ENCODE measurements at regions not wholly inside any gene's neighbourhood (a gene's known extent, or its start where the extent isn't known, plus 50 kb on each side); places are given as distances from the start of the nearest gene placed in this dataset.
A peak's percentile ranks its signal among the peaks of the same experiment; 100 is the strongest.

GRCh38 chr6:145352382-145353080 lies 382.8 kb downstream of the EPM2A start:
- intact Hi-C loops (cut with micrococcal nuclease; ENCODE audit: unreplicated experiment) = no loop called here
- H3K36me3 ChIP-seq (replicated peaks in 1 of 2; ENCODE audit: control insufficient read depth in 1 of 2, insufficient read depth in 2 of 2, low read length in 2 of 2) = no peaks in the 10 kb centered on the region
- no peak overlapping the region for H3K27ac ChIP-seq (ENCODE audit: extremely low read length, insufficient read depth, low read length)
- H3K4me1 ChIP-seq (ENCODE audit: insufficient read depth, low read length) = no peaks in the 10 kb centered on the region
- H3K9me3 ChIP-seq (ENCODE audit: low read length) = no peaks in the 10 kb centered on the region
- FAIRE-seq (no peak), ATAC-seq (peak; percentile 73), DNase-seq (ENCODE audit: low spot score) (no peak)
- H4K20me1 ChIP-seq (ENCODE audit: insufficient read depth, low read length) = no peaks in the 10 kb centered on the region
- H3K79me2 ChIP-seq (ENCODE audit: insufficient read depth, low read length) = no peaks in the 10 kb centered on the region
- BruUV-seq (replicated peaks) = no TSS peak
- no peak overlapping the region for H2AFZ ChIP-seq (ENCODE audit: low read length)
- ChIA-PET CTCF (ENCODE audit: low intra/inter-chr PET ratio, low total read pairs) (no interaction called here), POLR2A (no interaction called here)
- H3K9ac ChIP-seq (ENCODE audit: insufficient read depth, low read depth, low read length) = no peak overlapping the region
- 34% methylated on average over 11 of the region's 11 CpGs for WGBS (ENCODE audit: low lambda C conversion rate)
- H3K27me3 ChIP-seq (ENCODE audit: control insufficient read depth in 1 of 2, insufficient read depth in 2 of 2, low read length in 2 of 2) = no peaks in the 10 kb centered on the region; a peak in 1 of 5 replicates
- H3K4me3 ChIP-seq (replicated peaks in 1 of 3; ENCODE audit: insufficient read depth in 1 of 3, low read depth in 2 of 3, low read length in 3 of 3) = no peak overlapping the region
- in situ Hi-C loops (cut with HindIII; ENCODE audit: extremely low pct_ligation_motif_present, low pct_unique_long_range_greater_than_20kb) = no loop called here
- H3K4me2 ChIP-seq (ENCODE audit: low read depth, low read length) = no peak overlapping the region
- TF ChIP-seq SRSF9 (IDR thresholded peaks at IDR 0.05; ENCODE audit: borderline replicate concordance, insufficient read depth, low read depth, low read length, poor library complexity, severe bottlenecking) = no peak
- no peak for TF ChIP-seq CENPBD1 (CRISPR knock-in tag; IDR thresholded peaks at IDR 0.05; ENCODE audit: borderline replicate concordance, low read depth)
- no peak for TF ChIP-seq ZSCAN31 (CRISPR knock-in tag; IDR thresholded peaks at IDR 0.05; ENCODE audit: low read depth)
- no peak for TF ChIP-seq RBM39 (IDR thresholded peaks at IDR 0.05; ENCODE audit: low read depth, low read length, poor library complexity, severe bottlenecking)
- no peak for TF ChIP-seq ZBTB44 (CRISPR knock-in tag; IDR thresholded peaks at IDR 0.05)
- TF ChIP-seq TP53 (CRISPR knock-in tag; conservative IDR thresholded peaks at IDR 0.05) = no peak
- no peak for TF ChIP-seq ZNF639 (CRISPR knock-in tag; conservative IDR thresholded peaks at IDR 0.05)
- TF ChIP-seq DMTF1 (CRISPR knock-in tag; IDR thresholded peaks at IDR 0.05) = no peak
- TF ChIP-seq HOXA3 (CRISPR knock-in tag; IDR thresholded peaks at IDR 0.05) = no peak

All from HepG2 (cell line).